GM18868 (cell line): ENCODE measurements at regions not wholly inside any gene's neighbourhood (a gene's known extent, or its start where the extent isn't known, plus 50 kb on each side); places are given as distances from the start of the nearest gene placed in this dataset.

ENCODE experiments used
- ATAC-seq: cut with Tn5 transposase; IDR thresholded peaks from one replicate; pipeline ENCODE4 v1.9.1; 2021; ENCODE audit warnings: mild to moderate bottlenecking, moderate library complexity; ENCODE audit not compliant: unreplicated experiment

DNA sequence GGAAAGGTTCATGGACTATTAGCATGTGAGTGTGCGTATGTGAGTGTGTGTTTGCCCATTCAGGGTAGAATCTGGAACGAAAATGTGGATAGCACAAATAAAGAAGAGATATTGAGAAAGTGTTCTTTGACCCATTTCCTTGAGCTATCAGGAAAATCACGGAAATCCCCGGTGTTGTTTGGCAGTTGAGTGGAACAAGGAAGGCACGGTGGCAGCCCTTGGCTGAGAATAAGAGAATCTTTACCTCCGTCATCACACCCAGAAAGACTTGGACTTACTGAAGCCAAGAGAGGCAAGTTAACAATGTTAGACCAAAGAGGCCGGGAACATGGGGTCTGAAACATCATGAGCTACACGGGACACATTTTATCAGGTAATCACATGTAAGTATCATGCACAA is 588.9 kb upstream of the BTBD3 start:
- no peak for ATAC-seq

DNA sequence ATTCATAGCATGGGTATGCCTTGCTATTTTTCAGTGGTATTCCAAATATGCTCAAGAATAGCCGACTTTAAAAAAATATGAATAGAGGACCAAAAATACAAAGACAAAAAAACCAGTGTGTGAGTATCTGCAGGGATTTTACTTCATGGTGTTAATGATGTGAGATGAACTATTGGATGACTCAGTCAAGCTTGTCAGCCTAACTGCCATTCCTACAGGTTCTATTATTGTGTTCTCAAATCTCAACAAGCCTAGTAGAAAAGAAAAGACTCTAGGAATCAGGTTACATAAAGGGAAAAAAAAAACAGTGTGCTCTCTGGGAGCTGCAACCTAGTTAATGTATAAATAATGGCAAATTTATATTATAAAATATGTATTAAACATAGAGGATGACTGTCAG is 588.4 kb upstream of the BTBD3 start:
- no peak for ATAC-seq

DNA sequence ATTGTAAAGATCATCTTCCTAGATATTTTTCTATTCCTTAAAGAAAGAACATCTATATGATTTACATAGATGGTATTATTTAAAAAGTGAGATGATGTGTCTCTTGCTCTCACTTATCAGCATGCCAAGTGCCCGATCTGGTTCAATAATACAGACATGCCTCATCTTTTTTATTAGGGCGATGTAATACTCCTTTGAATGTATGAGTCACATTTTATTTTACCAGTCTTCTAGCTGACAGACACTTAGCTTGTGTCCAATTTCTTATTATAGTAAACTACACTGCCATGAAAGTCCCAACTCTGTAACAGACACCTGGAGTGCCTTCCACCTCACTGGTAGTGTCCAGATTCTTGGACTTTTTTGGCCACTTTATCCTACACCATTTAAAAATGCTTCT is 586.6 kb upstream of the BTBD3 start:
- no peak for ATAC-seq

DNA sequence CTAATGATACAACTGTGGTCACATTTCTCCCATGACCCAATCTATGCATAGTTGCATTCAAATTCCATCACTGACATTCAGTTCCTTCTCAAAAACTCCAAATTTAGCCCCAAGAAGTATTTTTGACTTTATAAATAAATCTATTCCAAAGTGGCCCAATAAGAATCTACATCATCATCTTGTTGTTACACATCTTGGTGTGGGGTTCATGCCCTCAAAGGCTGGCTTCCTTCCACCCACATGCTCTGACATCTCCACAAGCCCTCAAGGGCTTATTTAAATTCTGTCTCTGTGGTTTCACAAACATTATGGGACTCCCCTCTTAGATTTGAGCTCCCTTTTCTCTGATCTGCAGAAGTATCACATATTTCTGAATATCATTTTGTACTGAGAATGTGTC is 585.3 kb upstream of the BTBD3 start:
- no peak for ATAC-seq

DNA sequence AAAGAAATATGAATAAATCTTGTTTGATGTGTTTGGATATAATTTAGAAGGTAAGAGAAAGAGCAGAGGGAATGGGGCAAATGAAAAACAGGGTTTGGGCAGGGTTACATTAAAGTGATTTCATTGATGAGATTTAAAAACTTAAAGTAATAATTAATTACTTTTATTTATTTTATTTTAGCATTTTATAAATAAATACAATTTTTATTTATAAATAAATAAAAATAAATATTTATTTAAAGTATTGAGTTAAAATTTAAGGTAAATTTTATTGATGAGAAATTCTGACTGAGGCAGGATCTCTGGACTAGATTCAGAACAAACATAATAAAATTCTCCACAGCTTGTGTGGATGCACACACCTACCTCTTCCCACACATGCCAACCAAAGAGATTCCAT is 584.1 kb upstream of the BTBD3 start:
- ATAC-seq, result no peak

DNA sequence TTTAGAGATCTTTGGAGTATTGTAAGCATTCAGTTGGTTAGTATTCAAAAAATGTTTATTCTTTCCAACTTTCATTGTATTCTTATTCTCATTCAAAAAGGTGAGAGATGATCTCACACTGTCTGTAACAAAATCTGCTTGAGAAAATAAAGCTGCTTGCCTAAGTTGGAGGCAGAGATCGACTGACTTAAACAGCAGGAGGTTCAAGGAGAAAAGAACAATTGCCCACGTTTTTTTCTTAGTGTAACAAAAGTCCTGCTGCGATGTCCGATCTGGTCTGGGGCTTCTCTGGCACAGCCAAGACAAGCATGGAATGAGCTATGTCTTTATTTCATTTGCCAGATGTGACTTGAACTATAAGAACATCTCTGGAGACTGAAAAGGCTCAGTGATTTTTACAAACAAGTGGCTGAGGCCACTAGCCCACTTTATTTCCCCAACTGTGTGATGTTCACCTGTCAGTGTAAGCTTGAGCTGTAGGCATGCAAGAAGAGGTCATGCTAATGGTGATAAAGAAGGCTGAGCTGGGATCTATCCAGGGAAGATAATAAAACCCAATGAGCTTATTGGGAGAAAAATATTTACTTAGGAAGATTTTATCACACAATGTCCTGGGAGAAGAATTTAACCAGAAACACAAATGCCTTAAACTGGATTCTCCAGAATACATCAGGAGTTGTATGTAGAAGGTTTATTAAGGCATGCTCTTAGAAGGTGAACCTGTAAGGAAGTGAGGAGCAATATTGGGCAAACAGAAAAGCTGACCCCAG is 580.1 kb upstream of the BTBD3 start:
- ATAC-seq, result no peak

DNA sequence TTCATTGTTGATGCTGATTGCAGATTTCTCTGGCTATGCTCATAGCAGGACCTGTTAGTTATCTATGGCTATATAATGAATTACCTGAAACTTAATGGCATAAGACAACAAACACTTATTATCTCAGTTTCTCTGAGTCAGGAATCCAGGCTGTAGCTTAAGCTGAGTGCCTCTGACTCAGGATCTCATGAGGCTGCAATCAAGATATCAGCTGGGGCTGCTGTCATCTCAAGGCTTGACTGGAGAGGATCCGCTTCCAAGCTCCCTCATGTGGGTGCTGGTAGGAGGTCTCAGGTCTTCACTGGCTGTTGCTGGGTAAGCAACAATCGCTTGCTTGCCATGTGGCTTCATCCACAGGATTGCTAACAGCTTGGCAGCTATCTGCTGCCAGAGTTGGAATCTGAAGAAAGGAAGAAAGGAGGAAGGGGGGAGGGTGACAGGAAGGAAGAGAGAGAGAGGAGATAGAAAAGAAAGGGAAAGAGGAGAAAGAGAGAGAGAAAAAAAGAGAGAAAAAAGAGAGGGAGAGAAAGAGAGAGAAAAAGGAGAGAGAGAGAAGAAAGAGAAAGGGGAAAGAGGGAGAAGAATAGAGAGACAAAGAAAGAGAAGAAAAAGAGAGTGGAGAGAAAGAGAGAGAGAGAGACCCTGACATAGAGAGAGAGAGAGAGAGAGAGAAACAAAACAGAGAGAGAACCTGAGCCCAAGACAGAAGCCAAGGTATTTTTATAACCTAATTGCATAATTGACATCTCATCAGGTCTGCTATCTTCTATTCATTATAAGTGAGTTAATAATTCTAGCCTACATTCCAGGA is 579.0 kb upstream of the BTBD3 start:
- no peak for ATAC-seq

DNA sequence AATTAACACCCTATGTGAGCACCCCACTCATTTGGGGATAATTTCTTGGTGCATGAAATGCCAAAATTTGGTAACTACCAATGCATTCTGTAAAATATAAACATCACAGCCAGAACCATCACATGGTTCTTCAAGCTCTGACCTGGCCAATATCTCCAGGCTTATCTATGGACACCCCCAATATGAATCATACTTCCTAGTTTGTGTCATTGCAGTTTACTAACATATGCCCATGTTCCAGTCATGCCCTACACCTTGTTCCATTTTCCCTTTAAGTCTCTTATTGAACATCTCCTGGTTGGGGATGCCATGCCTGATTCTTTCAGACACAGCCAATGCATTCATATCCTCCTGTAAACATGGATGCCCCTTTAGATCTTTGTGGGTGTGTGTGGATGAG is 572.8 kb upstream of the BTBD3 start:
- no peak for ATAC-seq

DNA sequence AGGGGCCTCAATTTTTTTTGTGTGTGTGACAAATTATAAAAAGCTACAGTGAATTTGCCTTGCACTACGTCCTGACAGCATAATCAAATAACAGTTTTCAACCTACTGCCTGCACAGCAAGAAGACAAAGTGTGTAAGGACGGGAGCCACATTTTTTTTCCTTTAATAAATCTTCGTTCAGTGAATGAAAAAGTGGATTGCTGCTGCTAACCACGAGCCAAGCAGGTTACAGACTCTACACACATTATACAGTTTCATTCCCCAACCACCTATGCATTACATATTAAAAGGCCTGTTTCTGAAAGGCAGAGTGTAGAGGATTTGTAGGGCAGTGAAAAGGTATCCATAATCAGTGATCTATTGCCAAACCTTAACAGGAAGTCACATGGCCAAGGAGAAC is 570.0 kb upstream of the BTBD3 start:
- no peak for ATAC-seq

DNA sequence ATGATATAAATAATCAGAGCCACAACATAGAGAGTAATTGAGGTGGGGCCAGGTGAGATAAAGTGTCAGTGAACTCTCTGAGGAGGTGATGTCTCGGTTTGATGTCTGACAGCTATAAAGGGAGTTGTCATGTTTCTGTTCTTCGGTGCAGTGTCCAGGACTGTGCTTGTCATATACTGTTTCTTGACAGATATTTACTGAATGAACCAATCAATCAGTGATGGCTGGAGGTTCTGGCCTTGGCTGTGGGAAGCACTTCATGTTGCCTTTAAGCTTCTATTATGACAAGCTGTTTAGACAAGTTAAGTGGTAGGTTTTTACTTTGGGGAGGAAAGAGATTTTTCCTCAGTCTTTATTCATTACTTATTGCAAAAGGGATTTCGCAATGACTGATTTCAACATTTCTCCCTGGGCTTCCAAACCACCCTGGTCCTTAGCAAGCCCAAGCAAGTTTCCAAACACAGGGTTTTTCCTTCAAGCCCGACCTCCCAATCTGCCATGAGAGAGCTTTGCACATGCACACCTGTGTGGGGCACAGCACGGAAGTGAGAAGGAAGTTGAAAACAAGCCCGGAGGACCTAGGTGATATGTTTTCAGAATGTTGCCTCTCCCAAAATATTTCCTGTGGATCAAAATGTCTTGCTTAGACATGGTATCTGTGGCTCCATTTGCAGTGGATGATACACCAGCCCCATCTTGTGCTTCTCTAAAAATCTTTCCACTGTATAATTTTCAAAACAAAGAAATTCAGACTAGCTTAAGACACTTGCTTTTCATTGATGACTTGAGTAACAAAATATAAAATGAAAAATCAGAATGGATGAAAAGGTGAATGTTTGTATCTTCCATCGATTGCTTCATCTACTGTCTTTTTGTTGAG is 567.3 kb upstream of the BTBD3 start:
- no peak for ATAC-seq

DNA sequence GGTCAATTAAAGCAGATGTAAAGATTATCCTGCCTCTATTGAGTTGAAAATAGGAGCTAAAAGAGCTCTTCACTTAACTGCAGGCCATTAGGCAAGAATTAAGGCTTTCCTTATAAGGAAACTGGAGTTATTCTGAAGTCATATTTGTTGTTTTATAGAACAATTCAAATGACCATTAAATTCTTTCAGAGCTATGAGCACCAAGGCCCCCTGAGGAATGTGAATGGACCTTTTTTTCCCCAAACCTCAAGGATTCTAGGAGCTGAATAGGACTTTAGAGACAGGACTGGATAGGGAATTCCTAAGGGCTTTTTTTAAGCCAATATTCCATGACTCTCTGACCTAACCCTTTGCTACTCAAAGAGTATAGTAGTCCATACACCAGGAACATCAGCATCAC is 565.7 kb upstream of the BTBD3 start:
- ATAC-seq, result no peak

DNA sequence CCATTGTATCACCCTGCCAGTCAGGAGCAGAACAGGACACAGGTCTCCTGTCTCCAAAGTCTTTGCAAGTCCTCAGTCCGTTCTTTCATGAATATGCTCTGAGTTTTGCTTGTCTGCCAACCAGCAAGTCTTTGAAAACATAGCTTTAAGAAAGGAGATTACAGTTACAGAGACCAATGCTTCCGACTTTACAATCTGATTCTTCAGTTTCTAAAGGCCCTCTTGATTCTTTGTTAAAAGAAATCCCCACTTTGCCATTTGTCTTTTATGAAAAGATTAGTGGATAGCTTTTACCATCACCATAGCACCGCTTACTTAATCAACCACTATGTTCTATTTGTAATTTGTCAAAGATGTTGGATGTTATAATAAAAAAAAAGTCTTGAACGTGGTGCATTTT is 562.8 kb upstream of the BTBD3 start:
- ATAC-seq, result no peak

DNA sequence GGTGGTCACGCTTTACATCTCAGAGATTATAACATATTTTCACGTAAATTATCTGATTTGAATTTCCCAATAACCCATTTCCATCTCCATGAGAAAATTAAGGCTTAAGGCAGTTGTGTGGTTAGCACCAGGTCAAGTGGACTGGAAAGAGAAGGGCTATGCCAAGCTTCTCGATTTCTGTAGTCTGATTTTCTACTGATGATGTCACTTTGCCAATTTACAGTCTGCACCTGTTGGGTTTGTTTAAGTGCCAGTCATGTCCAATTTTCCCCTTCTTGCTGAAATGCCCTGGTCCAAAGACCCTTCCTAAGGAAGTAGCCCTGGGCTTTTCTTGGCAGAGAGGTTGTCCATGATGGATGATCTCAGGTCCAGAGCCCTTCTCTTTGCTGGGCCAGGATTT is 562.3 kb upstream of the BTBD3 start:
- no peak for ATAC-seq

DNA sequence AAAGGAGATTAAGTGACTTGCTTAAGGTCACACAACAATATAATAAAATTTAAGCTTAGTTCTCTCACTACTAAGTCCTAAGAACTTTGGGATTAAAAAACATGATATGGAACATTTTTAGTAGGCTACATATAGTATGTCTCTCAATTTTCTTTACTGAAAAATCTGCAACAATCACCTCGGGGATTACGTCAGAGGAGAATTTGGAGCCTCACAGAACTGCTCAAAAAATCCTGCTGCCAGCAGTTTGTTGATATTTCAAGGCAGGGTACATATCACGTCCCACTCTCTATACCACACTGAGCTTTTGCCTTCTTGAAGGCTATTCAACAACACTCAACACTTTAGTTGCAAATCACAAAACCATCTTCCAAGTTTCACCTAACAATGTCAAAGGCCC is 561.6 kb upstream of the BTBD3 start:
- no peak for ATAC-seq

DNA sequence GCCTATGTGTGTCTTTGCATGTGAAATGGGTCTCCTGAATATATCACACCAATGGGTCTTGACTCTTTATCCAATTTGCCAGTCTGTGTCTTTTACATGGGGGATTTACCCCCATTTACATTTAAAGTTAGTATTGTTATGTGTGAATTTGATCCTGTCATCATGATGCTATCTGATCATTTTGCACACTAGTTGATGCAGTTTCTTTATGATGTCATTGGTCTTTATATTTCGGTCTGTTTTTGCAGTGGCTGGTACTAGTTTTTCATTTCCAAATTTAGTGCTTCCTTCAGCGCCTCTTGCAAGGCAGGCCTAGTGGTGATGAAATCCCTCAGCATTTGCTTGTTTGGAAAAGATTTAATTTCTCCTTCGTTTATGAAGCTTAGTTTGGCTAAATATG is 555.2 kb upstream of the BTBD3 start:
- ATAC-seq, result no peak

DNA sequence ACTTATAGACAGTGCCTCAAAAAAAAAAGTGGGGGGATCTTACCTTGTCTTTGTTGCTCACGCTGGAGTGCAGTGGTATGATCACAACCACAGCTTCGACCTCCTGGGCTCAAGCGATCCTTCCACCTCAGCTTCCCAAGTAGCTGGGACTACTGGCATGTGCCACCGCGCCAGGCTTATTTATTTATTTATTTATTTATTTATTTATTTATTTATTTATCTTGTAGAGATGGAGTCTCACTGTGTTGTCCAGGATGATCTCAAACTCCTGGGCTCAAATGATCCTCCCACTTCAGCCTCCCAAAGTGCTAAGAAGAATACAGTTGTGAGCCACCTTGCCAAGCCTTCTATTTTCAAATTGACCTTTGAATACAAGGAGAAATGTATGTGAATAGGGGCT is 553.0 kb upstream of the BTBD3 start:
- ATAC-seq, result no peak

DNA sequence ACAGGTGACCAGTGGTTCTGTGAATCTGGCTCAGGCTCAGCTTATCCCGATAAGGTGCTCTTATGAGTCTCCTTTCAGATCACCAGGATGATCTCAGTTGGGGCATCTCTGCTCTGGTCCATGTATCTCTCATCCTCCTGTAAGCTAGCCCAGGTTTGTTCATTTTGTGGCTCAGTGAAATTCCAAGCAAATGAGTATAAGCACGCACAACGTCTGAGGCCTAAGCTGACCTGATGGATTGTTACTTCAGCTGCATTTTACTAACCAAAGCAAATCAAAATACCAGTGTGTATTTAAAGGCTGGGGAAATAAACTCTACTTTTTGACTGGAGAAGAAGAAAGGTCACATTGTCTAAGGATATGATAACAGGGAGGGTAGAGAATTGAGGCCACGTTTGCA is 551.0 kb upstream of the BTBD3 start:
- no peak for ATAC-seq

DNA sequence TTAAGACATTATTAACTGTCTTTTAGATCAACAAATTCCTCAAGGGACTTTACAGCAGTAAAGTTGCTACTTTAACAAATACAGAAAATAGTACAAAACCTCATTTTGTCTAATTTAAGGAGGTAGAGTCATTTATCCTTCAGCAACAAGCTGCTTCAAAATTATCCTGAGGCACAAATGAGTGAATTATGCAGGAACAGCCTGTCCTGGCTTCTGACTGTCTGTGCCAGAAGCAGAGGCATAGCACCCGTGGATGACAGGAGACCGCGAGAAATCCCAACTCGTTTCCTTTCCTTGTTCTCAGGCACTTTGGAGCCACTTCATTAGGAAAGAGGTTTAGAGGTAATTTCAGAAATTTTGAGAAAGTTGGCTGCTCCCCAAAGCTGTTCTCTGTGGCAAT is 549.2 kb upstream of the BTBD3 start:
- no peak for ATAC-seq

DNA sequence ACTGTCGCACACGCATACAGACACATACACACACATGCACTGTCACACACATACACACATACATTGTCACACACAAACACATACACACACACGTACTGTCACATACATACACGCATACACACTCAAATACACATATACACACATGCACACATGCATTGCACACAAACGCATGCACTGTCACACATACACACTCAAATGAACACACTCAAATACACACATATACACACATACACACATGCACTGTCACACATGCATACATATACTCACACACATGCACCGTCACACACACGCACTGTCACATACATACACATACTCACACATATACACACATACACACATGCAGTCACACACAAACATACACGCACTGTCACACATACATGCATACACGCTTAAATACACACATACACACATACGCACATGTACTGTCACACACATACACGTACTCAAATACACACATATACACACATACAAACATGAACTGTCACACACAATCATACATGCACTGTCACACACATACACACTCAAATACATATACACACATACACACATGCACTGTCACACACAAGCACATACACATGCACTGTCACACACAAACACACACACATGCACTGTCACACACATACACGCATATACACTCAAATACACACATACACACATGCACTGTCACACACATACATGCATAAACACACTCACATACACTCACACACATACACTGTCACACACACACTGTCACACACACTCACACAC is 548.6 kb upstream of the BTBD3 start:
- no peak for ATAC-seq

DNA sequence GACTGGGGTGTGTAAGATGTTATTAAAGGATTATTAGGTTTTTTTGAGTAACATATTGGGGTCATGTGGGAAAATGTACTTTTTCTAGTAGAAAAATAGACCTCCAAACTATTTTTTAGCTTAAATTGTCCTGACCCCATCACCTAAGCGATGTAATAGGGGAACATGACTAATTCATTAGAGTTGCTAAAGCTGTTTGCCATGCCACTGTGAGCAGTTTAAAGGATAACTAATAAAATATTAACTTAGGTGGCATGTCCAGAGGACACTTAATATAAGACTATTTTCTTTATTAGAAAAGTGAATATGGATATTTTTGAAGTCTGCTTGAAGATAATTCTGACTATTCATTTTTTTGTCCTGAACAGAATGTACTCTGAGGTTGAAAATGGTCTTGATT is 545.9 kb upstream of the BTBD3 start:
- ATAC-seq, result no peak
